B cell (primary cell): ENCODE measurements at regions not wholly inside any gene's neighbourhood (a gene's known extent, or its start where the extent isn't known, plus 50 kb on each side); places are given as distances from the start of the nearest gene placed in this dataset.

Experiments used
- EZH2 ChIP-seq: IDR thresholded peaks from 2 replicates; pipeline ENCODE4 v1.6.1; 2012; ENCODE audit warnings: borderline replicate concordance, low read depth, mild to moderate bottlenecking, moderate library complexity, low read length; ENCODE audit not compliant: insufficient read depth, poor library complexity, severe bottlenecking
- TF ChIP-seq, protein P1 (sequence below): fragments of 200-600 bp; IDR thresholded peaks from one replicate; pipeline ENCODE4 v1.8.0; 2022; ENCODE audit warnings: antibody characterized with exemption, mild to moderate bottlenecking

DNA sequence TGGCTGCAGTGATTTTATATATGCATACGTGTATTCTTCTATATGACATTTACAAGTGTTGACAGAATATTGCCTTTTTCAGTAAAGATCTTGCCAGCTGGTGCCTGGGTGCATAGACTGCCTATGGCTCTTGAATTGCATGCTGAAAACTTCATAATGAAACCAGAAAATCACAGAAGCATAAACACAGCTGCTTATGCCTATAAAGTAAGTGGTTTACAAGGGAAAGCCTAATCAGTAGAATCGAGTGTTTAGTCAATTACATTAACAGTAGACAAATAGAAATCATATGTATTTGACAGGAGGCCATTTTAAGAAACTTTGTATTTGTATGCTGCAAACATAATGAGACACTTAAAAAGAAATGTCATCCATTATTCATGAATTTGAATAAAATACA, 82.5 kb downstream of the TMEM168 start:
- TF ChIP-seq, protein P1, sequence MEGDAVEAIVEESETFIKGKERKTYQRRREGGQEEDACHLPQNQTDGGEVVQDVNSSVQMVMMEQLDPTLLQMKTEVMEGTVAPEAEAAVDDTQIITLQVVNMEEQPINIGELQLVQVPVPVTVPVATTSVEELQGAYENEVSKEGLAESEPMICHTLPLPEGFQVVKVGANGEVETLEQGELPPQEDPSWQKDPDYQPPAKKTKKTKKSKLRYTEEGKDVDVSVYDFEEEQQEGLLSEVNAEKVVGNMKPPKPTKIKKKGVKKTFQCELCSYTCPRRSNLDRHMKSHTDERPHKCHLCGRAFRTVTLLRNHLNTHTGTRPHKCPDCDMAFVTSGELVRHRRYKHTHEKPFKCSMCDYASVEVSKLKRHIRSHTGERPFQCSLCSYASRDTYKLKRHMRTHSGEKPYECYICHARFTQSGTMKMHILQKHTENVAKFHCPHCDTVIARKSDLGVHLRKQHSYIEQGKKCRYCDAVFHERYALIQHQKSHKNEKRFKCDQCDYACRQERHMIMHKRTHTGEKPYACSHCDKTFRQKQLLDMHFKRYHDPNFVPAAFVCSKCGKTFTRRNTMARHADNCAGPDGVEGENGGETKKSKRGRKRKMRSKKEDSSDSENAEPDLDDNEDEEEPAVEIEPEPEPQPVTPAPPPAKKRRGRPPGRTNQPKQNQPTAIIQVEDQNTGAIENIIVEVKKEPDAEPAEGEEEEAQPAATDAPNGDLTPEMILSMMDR, result no peak
- no peak for TF ChIP-seq EZH2
